Sigmoid colon (tissue), 4 donors: ENCODE measurements at regions not wholly inside any gene's neighbourhood (a gene's known extent, or its start where the extent isn't known, plus 50 kb on each side); places are given as distances from the start of the nearest gene placed in this dataset.

ENCODE experiments used
- POLR2A ChIP-seq, 2 donors: fragments of 450-650 bp; IDR thresholded peaks; one replicate each; pipeline ENCODE4 v1.6.1; 2016; ENCODE audit warnings: antibody characterized with exemption in 2 of 2, mild to moderate bottlenecking in 2 of 2, moderate library complexity in 2 of 2
- POLR2AphosphoS5 ChIP-seq, 4 donors: sonication (generic); formaldehyde crosslinking; IDR thresholded peaks; one replicate each; pipeline ENCODE4 v1.6.1; 2017; ENCODE audit warnings: antibody characterized with exemption in 4 of 4
- TF ChIP-seq, protein P1 (sequence below), 4 experiments: fragments of 450-650 bp in 3 of 4; fragments of 200-600 bp in 1 of 4; IDR thresholded peaks; one replicate each; pipeline ENCODE4 v1.5.1; 2016 to 2019; ENCODE audit warnings: antibody characterized with exemption in 4 of 4, mild to moderate bottlenecking in 3 of 4, moderate library complexity in 2 of 4

- TF ChIP-seq, protein P1, sequence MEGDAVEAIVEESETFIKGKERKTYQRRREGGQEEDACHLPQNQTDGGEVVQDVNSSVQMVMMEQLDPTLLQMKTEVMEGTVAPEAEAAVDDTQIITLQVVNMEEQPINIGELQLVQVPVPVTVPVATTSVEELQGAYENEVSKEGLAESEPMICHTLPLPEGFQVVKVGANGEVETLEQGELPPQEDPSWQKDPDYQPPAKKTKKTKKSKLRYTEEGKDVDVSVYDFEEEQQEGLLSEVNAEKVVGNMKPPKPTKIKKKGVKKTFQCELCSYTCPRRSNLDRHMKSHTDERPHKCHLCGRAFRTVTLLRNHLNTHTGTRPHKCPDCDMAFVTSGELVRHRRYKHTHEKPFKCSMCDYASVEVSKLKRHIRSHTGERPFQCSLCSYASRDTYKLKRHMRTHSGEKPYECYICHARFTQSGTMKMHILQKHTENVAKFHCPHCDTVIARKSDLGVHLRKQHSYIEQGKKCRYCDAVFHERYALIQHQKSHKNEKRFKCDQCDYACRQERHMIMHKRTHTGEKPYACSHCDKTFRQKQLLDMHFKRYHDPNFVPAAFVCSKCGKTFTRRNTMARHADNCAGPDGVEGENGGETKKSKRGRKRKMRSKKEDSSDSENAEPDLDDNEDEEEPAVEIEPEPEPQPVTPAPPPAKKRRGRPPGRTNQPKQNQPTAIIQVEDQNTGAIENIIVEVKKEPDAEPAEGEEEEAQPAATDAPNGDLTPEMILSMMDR (IDR thresholded peaks at IDR 0.05), result no peak
- TF ChIP-seq POLR2AphosphoS5 (IDR thresholded peaks at IDR 0.05), result no peak
- no peak for TF ChIP-seq POLR2A (IDR thresholded peaks at IDR 0.05)
Measured at GRCh38 chr2:226317970-226318369, 481.6 kb downstream of the IRS1 start.
